PC-3 (cell line): ENCODE measurements at regions not wholly inside any gene's neighbourhood (a gene's known extent, or its start where the extent isn't known, plus 50 kb on each side); places are given as distances from the start of the nearest gene placed in this dataset.

Experiments used
- ATAC-seq: fragments of 200-7000 bp; cut with Tn5 transposase; 2 replicates; pipeline ENCODE4 v1.9.1; 2020; ENCODE audit warnings: mild to moderate bottlenecking, moderate library complexity
- BruUV-seq: library from RNA; stranded (reverse); fragments of 400-500 nt; replicated peaks from 2 replicates; lab custom pipeline; 2021; lab: Mats Ljungman, UMichigan
- CTCF ChIA-PET: fragments of 300-600 bp; sonication (Branson Sonifier 250); formaldehyde crosslinking; loops from one replicate; lab custom pipeline; 2022; ENCODE audit warnings: antibody characterized with exemption; lab: Charles Lee
- POLR2A ChIA-PET: fragments of 300-600 bp; sonication (Branson Sonifier 250); formaldehyde crosslinking; loops from one replicate; lab custom pipeline; 2022; ENCODE audit warnings: antibody characterized with exemption; ENCODE audit not compliant: unreplicated experiment; lab: Charles Lee
- DNase-seq: peaks from one replicate; pipeline ENCODE4 v3.0.0-alpha.2; 2015
- H2AFZ ChIP-seq: fragments of 300-600 bp; sonication (generic); 2 replicates; pipeline ENCODE4 v1.6.0; 2016; ENCODE audit warnings: antibody characterized with exemption, low read length
- H3F3A ChIP-seq: fragments of 300-600 bp; sonication (generic); one replicate; pipeline ENCODE4 v1.6.0; 2017; ENCODE audit warnings: antibody characterized with exemption, low read length, control low read depth, mild to moderate bottlenecking; ENCODE audit not compliant: unreplicated experiment
- H3K27ac ChIP-seq: fragments of 300-600 bp; sonication (generic); 2 replicates; pipeline ENCODE4 v1.5.1; 2016; ENCODE audit warnings: mild to moderate bottlenecking, low read length
- H3K27me3 ChIP-seq: fragments of 300-600 bp; sonication (generic); 2 replicates; pipeline ENCODE4 v1.6.1; 2016; ENCODE audit warnings: low read length, mixed read lengths
- H3K36me3 ChIP-seq: fragments of 300-600 bp; sonication (generic); 2 replicates; pipeline ENCODE4 v1.6.1; 2016; ENCODE audit warnings: low read depth, mixed run types, low read length, mixed read lengths
- H3K4me1 ChIP-seq: fragments of 300-600 bp; sonication (generic); 2 replicates; pipeline ENCODE4 v1.5.1; 2016; ENCODE audit warnings: low read length; ENCODE audit not compliant: insufficient read depth
- H3K4me2 ChIP-seq: fragments of 300-600 bp; sonication (generic); 2 replicates; pipeline ENCODE4 v1.6.0; 2016; ENCODE audit warnings: low read length
- H3K4me3 ChIP-seq: fragments of 300-600 bp; sonication (generic); 2 replicates; pipeline ENCODE4 v1.5.1; 2016; ENCODE audit warnings: mild to moderate bottlenecking, low read length, mixed read lengths
- H3K79me2 ChIP-seq: fragments of 300-600 bp; sonication (generic); 2 replicates; pipeline ENCODE4 v1.6.1; 2017; ENCODE audit warnings: low read length, mixed read lengths
- H3K9ac ChIP-seq: fragments of 300-600 bp; sonication (generic); 2 replicates; pipeline ENCODE4 v1.6.0; 2016; ENCODE audit warnings: mild to moderate bottlenecking, low read length
- H3K9me2 ChIP-seq: fragments of 300-600 bp; sonication (generic); replicated peaks from 2 replicates; pipeline ENCODE4 v1.6.1; 2016; ENCODE audit warnings: mixed run types, low read length, mixed read lengths
- H3K9me3 ChIP-seq: fragments of 300-600 bp; sonication (generic); 2 replicates; pipeline ENCODE4 v1.6.1; 2016; ENCODE audit warnings: low read length, mixed read lengths
- H4K20me1 ChIP-seq: fragments of 300-600 bp; sonication (generic); 2 replicates; pipeline ENCODE4 v1.6.1; 2016; ENCODE audit warnings: low read length, mixed read lengths
- EZH2 ChIP-seq: fragments of 300-600 bp; sonication (generic); IDR thresholded peaks from one replicate; pipeline ENCODE4 v1.6.1; 2017; ENCODE audit warnings: antibody characterized with exemption, mild to moderate bottlenecking, low read length; ENCODE audit not compliant: unreplicated experiment
- EZH2phosphoT487 ChIP-seq: fragments of 300-600 bp; sonication (generic); IDR thresholded peaks from 2 replicates; pipeline ENCODE4 v1.6.1; 2018; ENCODE audit warnings: mild to moderate bottlenecking, antibody characterized with exemption, low read length, borderline replicate concordance
- intact Hi-C: fragments of 100-400 bp; cut with micrococcal nuclease; formaldehyde crosslinking; loops from 2 replicates; pipeline ENCODE4 v1.9.0; 2023
- TF ChIP-seq, protein P1 (sequence below): fragments of 300-600 bp; sonication (generic); conservative IDR thresholded peaks from 2 replicates; pipeline ENCODE4 v1.5.1; 2017; ENCODE audit warnings: antibody characterized with exemption, low read depth, mild to moderate bottlenecking, low read length

DNA sequence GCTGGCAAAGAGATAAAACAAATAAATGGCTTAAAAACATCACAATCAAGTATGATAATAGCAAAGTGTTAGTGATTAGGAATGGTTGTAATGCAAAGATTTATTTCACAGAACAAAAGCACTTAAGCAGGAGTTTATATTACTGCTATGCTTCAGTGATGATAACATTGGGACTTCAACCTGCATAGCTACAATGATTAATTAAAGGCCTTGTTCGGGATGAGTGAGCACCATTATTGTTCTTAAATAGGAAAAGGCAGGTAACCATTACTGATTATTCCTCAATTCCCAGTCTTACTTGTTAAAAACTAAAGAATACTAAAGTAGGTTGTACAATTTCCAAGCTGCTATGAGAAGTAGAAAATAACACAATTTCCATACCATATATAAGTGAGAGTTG, 1247.5 kb upstream of the CDH8 start:
- H3K4me3 ChIP-seq: no peak overlapping the region
- TF ChIP-seq, protein P1, sequence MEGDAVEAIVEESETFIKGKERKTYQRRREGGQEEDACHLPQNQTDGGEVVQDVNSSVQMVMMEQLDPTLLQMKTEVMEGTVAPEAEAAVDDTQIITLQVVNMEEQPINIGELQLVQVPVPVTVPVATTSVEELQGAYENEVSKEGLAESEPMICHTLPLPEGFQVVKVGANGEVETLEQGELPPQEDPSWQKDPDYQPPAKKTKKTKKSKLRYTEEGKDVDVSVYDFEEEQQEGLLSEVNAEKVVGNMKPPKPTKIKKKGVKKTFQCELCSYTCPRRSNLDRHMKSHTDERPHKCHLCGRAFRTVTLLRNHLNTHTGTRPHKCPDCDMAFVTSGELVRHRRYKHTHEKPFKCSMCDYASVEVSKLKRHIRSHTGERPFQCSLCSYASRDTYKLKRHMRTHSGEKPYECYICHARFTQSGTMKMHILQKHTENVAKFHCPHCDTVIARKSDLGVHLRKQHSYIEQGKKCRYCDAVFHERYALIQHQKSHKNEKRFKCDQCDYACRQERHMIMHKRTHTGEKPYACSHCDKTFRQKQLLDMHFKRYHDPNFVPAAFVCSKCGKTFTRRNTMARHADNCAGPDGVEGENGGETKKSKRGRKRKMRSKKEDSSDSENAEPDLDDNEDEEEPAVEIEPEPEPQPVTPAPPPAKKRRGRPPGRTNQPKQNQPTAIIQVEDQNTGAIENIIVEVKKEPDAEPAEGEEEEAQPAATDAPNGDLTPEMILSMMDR: no peak
- TF ChIP-seq EZH2 (no peak), EZH2phosphoT487 (no peak)
- no peaks in the 10 kb centered on the region for H4K20me1 ChIP-seq
- no peaks in the 10 kb centered on the region for H3K9me2 ChIP-seq
- no peak for DNase-seq
- no peaks in the 10 kb centered on the region for H3F3A ChIP-seq
- ChIA-PET CTCF (no interaction called here), POLR2A (no interaction called here)
- intact Hi-C loops: no loop called here
- H3K27ac ChIP-seq: no peak overlapping the region
- no peak for ATAC-seq
- no peaks in the 10 kb centered on the region for H3K27me3 ChIP-seq
- H3K9ac ChIP-seq: no peak overlapping the region
- H2AFZ ChIP-seq: no peak overlapping the region
- no peaks in the 10 kb centered on the region for H3K9me3 ChIP-seq
- no peaks in the 10 kb centered on the region for H3K79me2 ChIP-seq
- H3K4me1 ChIP-seq: no peaks in the 10 kb centered on the region
- no peak overlapping the region for H3K4me2 ChIP-seq
- H3K36me3 ChIP-seq: no peaks in the 10 kb centered on the region
- no TSS peak for BruUV-seq

DNA sequence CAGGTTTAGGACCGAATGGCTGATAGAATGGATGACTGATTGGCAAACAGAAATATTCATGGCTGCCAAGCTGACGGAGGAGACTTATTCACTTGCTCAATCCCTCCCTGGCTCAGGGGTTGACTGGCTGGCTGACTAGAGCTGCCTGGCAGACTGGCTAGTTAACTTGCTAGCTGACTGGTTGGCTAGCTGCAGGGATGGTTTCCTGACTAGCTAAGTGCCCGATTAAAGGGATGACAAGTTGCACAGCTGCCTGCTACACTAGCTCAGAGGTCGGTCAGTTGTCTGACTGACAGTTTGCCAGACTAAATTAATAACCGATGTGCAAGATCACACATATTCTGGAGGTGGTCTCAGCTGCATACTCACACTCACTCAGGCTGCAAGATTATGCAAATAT, 1208.4 kb upstream of the CDH8 start:
- Histone ChIP-seq H3F3A (no peaks in the 10 kb centered on the region), H3K9me2 (no peaks in the 10 kb centered on the region), H3K27me3 (no peaks in the 10 kb centered on the region), H3K79me2 (no peaks in the 10 kb centered on the region), H3K4me3 (no peak overlapping the region), H3K9ac (no peak overlapping the region), H3K36me3 (no peaks in the 10 kb centered on the region), H3K4me2 (no peak overlapping the region), H2AFZ (no peak overlapping the region), H3K4me1 (no peaks in the 10 kb centered on the region), H4K20me1 (no peaks in the 10 kb centered on the region), H3K27ac (no peak overlapping the region), H3K9me3 (no peaks in the 10 kb centered on the region)
- DNase-seq (no peak), ATAC-seq (no peak)
- ChIA-PET CTCF (no interaction called here), POLR2A (no interaction called here)
- intact Hi-C loops: no loop called here
- TF ChIP-seq EZH2phosphoT487: no peak
- TF ChIP-seq EZH2: no peak
- TF ChIP-seq, protein P1: no peak
- no TSS peak for BruUV-seq

DNA sequence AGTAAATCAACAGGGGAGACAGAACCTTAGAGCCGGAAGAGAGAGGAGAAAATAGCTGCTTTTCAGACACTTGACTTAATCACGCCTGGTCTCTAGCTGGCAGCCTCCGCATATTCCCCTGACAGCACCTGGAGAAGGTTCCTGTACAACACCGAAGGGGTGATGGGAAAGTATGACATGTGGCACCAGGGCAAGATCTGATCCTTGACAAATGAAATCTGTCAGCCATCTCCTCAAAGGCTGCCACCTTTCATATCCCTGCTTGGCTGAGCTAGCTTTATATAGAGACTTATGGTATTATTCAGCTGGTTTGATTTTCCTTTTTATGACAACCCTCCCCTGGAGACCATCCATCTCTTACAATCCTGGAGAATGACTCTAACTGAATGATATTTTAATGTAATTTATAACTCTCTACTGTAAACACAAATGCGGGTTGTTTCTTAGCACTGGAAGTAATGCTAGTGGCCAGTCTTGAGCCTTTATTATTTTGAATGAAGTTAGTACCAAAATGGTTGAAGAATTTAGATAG, 1205.3 kb upstream of the CDH8 start:
- ATAC-seq (no peak), DNase-seq (no peak)
- ChIA-PET CTCF (no interaction called here), POLR2A (no interaction called here)
- Histone ChIP-seq H3K27me3 (no peaks in the 10 kb centered on the region), H3K9me3 (no peaks in the 10 kb centered on the region), H2AFZ (no peak overlapping the region), H3K36me3 (no peaks in the 10 kb centered on the region), H3K79me2 (no peaks in the 10 kb centered on the region), H3K4me3 (no peak overlapping the region), H3K9ac (no peak overlapping the region), H3K27ac (no peak overlapping the region), H3K9me2 (no peaks in the 10 kb centered on the region), H3F3A (no peaks in the 10 kb centered on the region), H3K4me1 (no peaks in the 10 kb centered on the region), H4K20me1 (no peaks in the 10 kb centered on the region), H3K4me2 (no peak overlapping the region)
- no TSS peak for BruUV-seq
- TF ChIP-seq, protein P1: no peak
- no peak for TF ChIP-seq EZH2
- TF ChIP-seq EZH2phosphoT487: no peak
- intact Hi-C loops: no loop called here
